ENCODE measurements at regions not wholly inside any gene's neighbourhood (a gene's known extent, or its start where the extent isn't known, plus 50 kb on each side); places are given as distances from the start of the nearest gene placed in this dataset.
A peak's percentile ranks its signal among the peaks of the same experiment; 100 is the strongest.

DNA sequence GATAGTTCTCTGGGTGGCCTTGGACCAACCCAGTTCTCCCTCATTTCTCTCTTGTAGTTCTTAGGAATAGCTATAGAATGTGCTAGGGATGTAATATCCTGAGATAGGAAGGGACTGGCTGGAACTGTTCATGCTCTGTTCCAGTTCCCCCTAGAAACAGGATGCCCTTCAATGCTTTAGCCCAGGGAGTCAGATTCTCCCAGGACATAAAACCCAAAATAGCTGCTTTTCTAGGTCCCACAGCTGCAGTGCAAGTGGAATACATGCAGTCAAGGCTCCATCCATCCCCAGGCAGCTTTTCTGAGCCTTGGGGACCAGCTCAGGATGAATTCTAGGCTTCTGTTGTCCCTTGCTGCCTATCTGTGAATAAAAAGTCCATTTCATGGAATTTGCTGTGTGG, 257.3 kb upstream of the CTAGE1 start:
- Histone ChIP-seq H3K27me3 (replicated peaks) (no peaks in the 10 kb centered on the region), H3K27ac (peak overlapping the region; percentile 92), H3K4me3 (ENCODE audit: low read depth, low read length) (no peak overlapping the region), H3K36me3 (replicated peaks) (no peaks in the 10 kb centered on the region)
- TF ChIP-seq, protein P1, sequence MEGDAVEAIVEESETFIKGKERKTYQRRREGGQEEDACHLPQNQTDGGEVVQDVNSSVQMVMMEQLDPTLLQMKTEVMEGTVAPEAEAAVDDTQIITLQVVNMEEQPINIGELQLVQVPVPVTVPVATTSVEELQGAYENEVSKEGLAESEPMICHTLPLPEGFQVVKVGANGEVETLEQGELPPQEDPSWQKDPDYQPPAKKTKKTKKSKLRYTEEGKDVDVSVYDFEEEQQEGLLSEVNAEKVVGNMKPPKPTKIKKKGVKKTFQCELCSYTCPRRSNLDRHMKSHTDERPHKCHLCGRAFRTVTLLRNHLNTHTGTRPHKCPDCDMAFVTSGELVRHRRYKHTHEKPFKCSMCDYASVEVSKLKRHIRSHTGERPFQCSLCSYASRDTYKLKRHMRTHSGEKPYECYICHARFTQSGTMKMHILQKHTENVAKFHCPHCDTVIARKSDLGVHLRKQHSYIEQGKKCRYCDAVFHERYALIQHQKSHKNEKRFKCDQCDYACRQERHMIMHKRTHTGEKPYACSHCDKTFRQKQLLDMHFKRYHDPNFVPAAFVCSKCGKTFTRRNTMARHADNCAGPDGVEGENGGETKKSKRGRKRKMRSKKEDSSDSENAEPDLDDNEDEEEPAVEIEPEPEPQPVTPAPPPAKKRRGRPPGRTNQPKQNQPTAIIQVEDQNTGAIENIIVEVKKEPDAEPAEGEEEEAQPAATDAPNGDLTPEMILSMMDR (IDR thresholded peaks at IDR 0.05; ENCODE audit: low read depth, low read length, missing control alignments): no peak
- in situ Hi-C loops (cut with HindIII; ENCODE audit: low pct_ligation_motif_present, low sequenced_read_pairs): no loop called here
- DNase-seq: no peak

- TF ChIP-seq, protein P1 (IDR thresholded peaks at IDR 0.05; ENCODE audit: low read depth, low read length, missing control alignments): no peak
- H3K27me3 ChIP-seq (replicated peaks): no peaks in the 10 kb centered on the region
- no peak overlapping the region for H3K27ac ChIP-seq
- H3K4me3 ChIP-seq (ENCODE audit: low read depth, low read length): no peak overlapping the region
- in situ Hi-C loops (cut with HindIII; ENCODE audit: low pct_ligation_motif_present, low sequenced_read_pairs): no loop called here
- no peaks in the 10 kb centered on the region for H3K36me3 ChIP-seq (replicated peaks)
- no peak for DNase-seq
These were observed 256.7 kb upstream of the RBBP8 start for GRCh38 chr18:22676423-22676822.

DNA sequence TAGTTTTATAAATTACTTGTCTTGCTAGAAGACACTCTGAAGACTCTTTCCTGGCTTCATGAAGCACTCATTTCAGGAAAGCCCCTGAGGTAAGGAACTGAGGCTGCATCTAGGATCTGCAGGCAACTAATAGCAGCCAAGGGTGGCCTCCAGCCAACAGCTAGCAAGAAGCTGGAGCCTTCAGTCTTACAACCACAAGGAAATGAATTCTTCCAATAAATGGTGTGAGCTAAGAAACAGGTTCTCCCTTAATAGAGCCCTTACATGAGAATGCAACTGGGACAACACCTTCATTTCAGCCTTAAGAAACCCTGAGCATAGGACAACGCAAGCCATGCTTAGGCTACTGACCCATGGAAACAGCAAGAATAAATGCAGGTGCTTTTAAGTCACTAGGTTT, 254.6 kb upstream of the RBBP8 start:
- no peak overlapping the region for H3K4me3 ChIP-seq (ENCODE audit: low read depth, low read length)
- no peak for DNase-seq
- TF ChIP-seq, protein P1 (IDR thresholded peaks at IDR 0.05; ENCODE audit: low read depth, low read length, missing control alignments): no peak
- no peaks in the 10 kb centered on the region for H3K36me3 ChIP-seq (replicated peaks)
- in situ Hi-C loops (cut with HindIII; ENCODE audit: low pct_ligation_motif_present, low sequenced_read_pairs): no loop called here
- H3K27me3 ChIP-seq (replicated peaks): no peaks in the 10 kb centered on the region
- H3K27ac ChIP-seq: no peak overlapping the region

DNA sequence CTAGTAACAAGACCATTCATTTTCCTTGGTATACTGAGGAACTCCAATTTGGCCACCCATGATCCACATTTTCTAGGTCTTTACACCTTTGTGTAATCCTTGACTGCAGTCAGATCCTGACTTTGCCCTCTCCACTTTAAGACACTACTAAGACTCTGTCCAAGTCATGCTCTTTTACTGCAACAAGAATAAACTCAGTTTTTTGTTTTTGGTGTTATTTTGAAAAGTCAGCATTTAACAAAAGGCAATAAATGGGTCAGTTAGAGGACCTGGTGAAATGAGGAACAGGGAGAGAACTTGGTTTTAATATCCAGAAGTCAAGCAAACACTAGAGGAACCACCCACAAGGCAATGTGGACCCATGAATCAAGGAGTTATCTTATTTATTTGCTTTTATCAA, 252.2 kb upstream of the RBBP8 start:
- TF ChIP-seq, protein P1 (IDR thresholded peaks at IDR 0.05; ENCODE audit: low read depth, low read length, missing control alignments): no peak
- in situ Hi-C loops (cut with HindIII; ENCODE audit: low pct_ligation_motif_present, low sequenced_read_pairs): no loop called here
- no peak overlapping the region for H3K27ac ChIP-seq
- no peak for DNase-seq
- H3K4me3 ChIP-seq (ENCODE audit: low read depth, low read length): no peak overlapping the region
- no peaks in the 10 kb centered on the region for H3K27me3 ChIP-seq (replicated peaks)
- no peaks in the 10 kb centered on the region for H3K36me3 ChIP-seq (replicated peaks)

DNA sequence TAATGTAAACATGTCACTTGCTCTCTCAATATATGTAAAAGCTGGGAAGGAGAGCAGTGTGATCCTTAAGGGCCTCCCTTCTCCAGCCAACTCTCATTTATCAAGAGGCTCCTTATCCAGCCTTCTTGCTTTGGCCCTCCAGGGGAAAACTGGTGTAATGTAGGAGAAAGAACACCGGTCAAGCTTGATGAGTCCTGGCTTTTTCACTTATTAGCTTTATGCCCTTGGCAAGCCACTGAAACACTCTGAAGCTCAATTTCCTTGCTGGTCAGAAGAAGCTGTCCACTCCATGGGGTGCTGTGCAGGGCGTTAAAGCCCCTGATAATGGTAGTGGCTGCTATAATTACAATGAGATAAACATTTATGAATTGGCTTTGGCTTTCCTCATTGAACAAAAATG, 251.2 kb upstream of the RBBP8 start:
- no peak overlapping the region for H3K4me3 ChIP-seq (ENCODE audit: low read depth, low read length)
- in situ Hi-C loops (cut with HindIII; ENCODE audit: low pct_ligation_motif_present, low sequenced_read_pairs): no loop called here
- peak overlapping the region; percentile 74 for H3K27ac ChIP-seq
- H3K27me3 ChIP-seq (replicated peaks): no peaks in the 10 kb centered on the region
- DNase-seq: no peak
- H3K36me3 ChIP-seq (replicated peaks): no peaks in the 10 kb centered on the region
- TF ChIP-seq, protein P1 (IDR thresholded peaks at IDR 0.05; ENCODE audit: low read depth, low read length, missing control alignments): no peak

GRCh38 chr18:22682720-22683119, 250.4 kb upstream of the RBBP8 start:
- Histone ChIP-seq H3K36me3 (replicated peaks) (no peaks in the 10 kb centered on the region), H3K27ac (peak overlapping the region; percentile 74), H3K4me3 (ENCODE audit: low read depth, low read length) (no peak overlapping the region), H3K27me3 (replicated peaks) (no peaks in the 10 kb centered on the region)
- in situ Hi-C loops (cut with HindIII; ENCODE audit: low pct_ligation_motif_present, low sequenced_read_pairs): no loop called here
- no peak for DNase-seq
- TF ChIP-seq, protein P1 (IDR thresholded peaks at IDR 0.05; ENCODE audit: low read depth, low read length, missing control alignments): no peak
